H1 (cell line): ENCODE measurements at regions not wholly inside any gene's neighbourhood (a gene's known extent, or its start where the extent isn't known, plus 50 kb on each side); places are given as distances from the start of the nearest gene placed in this dataset.

Source experiments
- SP4 ChIP-seq: IDR thresholded peaks from 2 replicates; pipeline ENCODE4 v1.6.1; 2012; ENCODE audit warnings: low read length, inconsistent platforms
- USF2 ChIP-seq: IDR thresholded peaks from 2 replicates; pipeline ENCODE4 v1.6.1; 2011; ENCODE audit warnings: low read length, improper control_type of control experiment

- TF ChIP-seq USF2 = no peak
- no peak for TF ChIP-seq SP4
These were observed 410.8 kb downstream of the NPIPA8 start (continued) for GRCh38 chr16:17925761-17926160.
